GM21786 (cell line): ENCODE measurements at regions not wholly inside any gene's neighbourhood (a gene's known extent, or its start where the extent isn't known, plus 50 kb on each side); places are given as distances from the start of the nearest gene placed in this dataset.

Experiments
- ATAC-seq: cut with Tn5 transposase; IDR thresholded peaks from one replicate; pipeline ENCODE4 v1.9.1; 2021; ENCODE audit not compliant: unreplicated experiment

DNA sequence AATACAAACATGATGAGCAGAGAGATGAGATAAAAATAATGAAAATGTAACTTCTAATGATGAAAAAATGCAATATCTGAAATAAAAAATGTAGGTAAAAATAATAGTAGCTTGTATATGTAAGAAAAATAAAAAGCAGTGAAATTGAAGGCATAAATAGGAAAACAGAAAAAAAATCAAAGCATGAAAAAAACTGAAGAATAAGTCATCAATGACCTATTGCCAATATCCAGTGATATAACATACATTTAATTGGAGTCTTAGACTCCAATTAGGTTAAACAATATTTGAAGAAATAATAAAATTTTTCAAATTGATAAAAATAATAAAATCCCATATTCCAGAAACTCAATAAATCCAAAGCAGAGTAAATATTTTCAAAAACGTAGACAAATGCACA lies 114.0 kb upstream of the HDGFL1 start:
- no peak for ATAC-seq

DNA sequence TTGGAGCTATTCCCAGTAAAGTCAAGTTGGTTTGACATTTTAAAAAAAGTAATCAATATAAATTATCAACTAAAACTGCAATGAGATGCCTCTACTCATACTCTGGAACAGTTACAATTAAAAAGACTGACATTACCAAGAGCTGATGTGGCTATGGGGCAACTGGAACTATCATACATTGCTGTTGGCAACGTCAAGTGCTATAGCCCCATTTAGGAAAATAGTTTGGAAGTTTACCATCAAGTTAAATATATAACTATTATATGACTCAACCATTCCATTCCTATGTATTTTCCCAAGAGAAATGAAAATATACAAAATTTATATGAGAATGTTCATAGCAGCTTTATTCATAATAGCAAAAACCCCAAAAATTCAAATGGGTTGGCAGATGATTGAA lies 111.4 kb upstream of the HDGFL1 start:
- no peak for ATAC-seq

DNA sequence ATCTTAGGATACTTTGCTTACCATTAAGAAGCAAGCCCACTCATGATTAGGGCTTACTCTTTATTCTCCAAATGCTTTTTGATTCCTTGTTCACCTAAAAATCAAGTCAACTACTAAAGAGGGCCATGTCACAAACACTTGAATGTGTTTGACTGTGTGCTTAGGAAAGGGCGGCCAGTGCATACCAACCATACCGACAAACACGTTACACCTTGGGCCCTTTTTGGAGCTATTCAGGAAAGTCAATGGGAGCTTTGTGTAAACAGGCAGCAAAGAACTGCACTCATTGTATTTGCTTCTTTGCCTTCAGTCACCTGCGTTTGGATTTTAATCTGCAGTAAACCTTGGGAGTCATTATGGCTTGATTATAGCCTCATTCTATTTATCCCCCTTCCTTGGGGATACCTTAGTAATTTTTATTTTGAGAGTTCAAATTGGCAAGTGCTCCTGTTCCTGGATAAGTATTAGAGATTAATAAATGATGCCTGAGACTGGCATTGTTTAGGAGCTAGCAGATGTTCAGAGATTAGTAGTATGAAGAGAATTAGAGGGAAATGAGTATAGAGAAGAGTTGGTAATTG lies 102.6 kb upstream of the HDGFL1 start:
- ATAC-seq = no peak

DNA sequence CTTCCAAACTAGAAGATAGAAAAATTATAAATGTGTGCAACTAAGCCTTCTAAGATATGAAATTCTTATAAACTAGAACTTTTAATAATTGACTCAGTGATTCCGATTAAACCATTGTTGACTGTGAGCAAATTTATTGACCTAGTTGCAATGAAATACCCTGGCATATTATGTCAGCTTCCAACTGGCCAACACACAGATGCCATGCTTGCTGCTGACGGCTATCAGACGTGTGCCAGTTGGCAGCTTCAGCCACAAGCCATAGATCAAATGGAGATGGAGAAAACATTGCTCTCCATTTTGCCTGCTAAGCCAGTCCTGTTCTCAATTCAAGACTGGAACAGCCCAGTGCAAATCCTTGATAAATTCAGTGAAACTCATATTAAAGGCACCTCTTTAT lies 101.7 kb upstream of the HDGFL1 start:
- no peak for ATAC-seq

DNA sequence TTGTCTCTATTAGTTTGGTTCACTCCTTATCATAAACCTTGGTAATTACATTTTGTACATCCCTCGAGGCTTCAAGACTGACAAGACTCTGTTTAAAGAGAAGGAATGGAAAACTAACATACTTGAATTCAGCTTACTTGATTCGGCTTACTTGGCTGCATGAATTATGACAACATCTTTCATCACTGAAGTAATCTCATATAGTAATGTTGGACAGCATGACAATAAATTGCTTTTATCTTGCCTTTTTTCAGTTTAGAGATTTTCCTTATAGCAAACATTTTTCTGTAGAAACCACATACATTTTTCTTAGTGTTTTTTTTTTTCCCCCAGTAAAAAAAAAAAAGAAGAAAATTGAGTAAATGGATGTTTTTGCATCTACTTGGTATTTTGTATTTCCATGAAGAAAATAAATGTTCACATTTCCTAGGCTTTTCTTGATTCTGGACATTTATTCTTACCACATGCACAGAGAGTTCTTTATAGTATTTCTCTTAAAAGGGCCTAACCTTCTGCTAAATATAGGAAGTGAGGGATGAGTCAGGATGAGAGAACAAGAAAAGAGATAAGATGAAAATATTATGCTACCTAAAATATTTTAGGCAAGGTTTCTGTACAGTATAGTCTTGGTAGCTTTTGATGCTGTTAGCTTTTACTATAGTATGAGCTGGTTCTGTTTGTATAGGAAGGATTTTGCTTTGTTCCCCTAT lies 101.0 kb upstream of the HDGFL1 start:
- no peak for ATAC-seq

DNA sequence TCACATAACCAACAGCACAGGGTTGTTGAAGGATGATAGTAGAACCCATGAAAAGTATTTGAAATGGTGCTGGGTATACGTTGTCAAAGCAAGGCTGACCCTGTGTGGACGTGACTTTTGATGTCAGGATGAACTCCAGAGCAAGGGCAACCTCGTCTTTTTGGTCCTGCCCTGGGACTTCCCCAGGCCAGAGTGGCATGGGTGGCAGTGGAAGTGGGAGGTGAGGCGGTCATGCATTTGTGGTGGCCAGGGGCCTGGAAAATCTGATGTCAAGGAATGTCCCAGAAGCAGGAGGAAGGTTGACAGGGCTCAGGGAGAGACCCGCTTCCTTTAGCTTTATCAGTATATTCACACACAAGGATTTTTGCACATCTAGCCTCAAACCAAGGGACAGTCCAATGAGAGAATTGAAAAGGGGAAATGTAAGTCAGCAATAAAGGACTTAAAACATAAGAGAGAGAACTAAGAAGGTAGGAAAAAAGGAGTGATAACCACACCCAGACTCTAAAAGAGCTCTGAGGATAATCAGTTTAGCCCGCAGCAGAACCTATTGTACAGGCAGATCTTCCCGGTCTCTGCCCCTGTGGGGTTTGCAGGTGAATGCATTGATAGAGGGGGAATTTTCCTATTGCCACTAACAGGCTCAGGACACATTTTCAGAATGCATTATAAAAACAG lies 98.8 kb upstream of the HDGFL1 start:
- no peak for ATAC-seq

DNA sequence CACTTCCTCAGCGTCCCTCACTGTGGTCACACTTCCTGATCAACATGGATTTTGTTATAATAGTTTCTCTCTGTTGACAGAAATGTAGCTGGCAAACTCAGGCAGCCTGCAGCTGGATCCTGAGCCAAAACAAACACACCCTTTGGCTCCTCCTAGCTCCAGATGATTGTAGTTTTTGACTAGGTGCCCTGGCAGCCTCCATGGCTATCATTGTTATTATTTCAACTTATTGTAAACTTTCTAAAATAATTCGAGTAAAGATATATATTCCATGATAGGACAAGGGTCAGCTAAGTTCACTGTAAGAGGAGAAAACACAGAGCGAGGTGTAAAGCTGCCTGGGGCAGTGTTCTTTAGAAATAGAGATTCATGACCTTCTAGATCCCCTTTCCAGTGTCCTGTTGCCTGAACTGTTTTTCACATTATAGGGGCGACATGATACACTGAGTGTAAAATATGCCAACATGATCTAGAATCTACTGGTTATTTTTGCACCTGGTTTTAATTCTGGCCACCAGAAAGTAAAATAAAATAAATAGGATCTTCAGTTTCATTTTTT lies 98.2 kb upstream of the HDGFL1 start:
- ATAC-seq = no peak

DNA sequence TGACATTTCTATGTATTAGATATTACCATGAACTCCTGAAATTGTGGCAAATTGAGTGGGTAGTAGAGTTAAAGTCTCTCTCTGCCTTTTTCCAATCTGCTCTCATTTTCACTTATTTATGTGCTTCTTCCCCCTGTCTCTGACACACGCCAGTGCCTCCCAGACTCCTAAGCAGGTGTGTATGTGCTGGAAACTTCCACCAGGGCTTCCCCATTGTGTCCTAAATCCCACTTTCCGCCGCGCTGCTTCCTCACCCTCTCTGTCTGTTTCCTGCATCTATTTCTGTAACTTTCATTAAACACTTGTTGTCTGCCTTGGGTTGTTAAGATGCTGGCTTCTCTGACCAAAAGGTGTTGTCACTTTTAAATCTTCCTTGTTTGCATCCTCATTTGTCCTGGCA lies 97.6 kb upstream of the HDGFL1 start:
- no peak for ATAC-seq

DNA sequence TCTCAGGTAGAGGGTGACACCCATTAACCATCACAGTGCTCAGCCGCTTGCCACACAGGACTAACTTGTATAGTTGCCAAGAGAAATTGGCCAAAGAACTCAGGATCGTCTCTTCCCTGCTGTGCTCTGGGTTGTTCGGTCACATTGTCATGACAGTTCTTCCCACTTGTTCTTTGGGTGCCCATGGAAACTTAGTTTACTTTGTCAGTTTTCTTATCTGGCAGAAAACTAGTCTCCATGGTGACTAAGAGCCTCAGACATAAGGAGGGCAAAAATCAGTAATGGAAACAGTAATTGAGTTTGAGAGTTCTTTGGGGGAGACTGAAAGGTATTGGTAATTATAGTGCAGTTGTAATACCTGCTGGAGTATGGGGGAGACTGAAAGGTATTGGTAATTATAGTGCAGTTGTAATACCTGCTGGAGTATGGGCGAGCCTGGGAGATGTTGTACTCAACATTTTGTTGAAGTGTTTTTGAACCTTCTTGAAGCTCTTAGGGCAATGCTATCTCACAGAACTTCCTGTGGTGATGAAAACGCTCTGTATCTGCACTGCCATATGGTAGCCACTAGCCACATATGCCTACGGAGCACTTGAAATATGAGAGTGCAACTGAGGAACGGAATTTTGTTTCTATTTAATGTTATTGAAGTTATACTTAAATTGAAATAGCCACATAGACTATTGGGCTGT lies 95.2 kb upstream of the HDGFL1 start:
- no peak for ATAC-seq

DNA sequence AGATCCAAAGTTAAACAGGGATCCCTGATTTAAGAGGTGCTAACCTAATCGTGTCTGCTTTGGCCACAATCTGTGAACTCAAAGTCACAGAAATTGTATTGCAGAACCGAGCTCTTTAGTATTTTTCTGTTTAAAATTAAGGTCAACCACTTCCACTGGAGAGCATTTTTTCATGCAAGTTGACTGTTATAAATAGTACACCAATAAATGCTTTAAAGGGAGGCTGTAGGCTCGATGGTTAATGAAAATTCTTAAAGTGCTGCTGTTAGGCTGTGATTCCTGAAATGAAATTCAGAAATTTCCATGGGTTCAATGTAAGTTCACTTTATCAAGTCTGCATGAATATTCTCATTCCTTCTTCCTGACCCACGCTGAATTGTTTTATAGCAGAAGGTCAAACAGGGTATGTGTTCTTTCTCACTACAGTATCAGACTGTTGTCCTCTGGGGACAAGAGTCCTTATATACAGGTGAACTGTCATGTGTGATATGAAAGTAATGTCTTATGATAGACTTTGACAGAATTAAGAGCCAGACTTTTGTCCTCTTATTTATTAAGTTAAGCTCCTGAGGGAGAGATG lies 92.5 kb upstream of the HDGFL1 start:
- no peak for ATAC-seq

DNA sequence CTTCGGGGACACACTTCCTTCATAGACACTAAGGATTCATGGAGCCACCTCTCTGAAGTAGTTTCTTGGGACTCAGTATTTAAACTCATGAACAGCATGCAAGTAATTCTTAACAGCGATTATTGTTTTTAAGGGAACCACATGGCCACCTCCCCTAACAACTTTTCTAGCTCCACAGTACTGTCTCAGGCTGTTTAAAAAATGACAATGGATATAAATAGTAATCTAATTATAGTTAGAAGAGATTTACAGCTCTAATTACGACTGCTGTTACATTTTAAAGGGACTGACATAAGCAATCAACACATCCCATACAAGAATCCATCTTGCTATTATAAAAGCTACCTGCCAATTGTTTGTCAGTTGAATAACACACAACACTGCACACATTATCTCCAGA lies 72.1 kb upstream of the HDGFL1 start:
- no peak for ATAC-seq

DNA sequence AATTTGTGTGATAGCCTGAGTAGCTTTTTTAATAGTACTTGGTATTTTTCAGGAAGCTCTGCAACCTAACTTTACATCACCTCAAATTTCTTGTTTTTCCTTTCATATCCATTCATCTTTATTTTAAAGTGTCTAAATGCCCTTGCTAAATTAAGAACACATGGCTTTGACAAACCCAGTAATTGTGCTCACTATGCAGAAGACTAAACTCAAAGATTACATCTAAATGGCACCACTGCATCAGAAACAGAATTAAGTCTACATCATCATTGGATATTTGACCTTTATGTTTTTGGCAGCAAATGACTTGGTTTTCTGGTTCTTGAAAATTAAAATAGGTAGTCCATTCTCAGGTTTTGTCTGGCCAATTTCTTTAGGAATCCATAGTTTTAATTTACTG lies 69.6 kb upstream of the HDGFL1 start:
- no peak for ATAC-seq

DNA sequence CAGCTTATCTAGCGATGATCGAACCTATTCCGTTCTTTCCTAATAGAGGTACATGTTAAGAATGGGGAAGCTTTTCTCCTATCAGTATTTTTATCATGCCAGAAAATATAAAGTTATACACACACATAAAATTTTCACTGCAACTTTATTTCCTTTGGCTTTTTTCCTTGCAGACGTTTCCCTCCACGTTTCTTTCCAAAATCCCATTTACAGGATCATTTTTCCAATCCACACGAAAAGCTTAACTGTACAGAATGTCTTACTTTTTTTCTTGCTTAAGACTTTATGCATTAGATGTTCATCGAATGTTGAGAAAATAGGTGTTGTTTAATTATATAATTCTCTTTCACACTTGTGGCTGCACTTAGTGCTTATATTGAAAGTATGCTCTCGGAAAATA lies 62.9 kb upstream of the HDGFL1 start:
- ATAC-seq = no peak

DNA sequence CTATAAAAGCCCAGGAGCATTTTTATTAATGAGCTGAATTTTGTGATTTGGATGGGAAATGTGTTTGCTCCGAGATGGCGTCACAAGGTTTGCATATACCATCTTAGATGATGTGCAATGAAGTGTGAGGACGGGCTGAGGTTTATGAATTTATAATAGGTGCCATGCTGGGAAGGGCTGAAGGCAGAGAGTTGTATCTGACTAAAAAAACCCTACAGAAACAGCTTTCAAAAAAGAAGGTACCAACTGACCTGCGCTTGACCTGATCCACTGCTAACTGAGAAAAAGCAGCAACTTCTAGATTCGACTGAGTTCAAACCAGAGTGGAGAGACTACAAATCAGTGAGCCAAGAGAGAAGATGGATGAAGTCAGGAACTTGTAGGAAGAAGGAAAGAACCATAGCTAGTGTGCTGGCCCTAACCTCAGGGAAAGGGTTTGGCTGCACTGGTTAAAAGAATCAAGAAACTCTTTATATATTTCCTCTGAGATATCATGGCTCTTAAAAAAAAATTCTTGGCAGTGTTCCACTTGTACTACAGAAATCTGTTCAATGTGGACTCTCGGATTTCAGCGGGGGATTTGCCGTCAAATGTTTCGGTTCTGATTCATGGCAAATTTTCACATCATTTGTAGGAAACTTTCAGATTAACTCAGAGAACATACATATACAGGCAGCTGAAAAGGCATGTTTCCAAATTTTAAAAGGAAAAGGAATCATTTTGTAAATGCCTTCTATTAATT lies 56.5 kb upstream of the HDGFL1 start:
- ATAC-seq = no peak

DNA sequence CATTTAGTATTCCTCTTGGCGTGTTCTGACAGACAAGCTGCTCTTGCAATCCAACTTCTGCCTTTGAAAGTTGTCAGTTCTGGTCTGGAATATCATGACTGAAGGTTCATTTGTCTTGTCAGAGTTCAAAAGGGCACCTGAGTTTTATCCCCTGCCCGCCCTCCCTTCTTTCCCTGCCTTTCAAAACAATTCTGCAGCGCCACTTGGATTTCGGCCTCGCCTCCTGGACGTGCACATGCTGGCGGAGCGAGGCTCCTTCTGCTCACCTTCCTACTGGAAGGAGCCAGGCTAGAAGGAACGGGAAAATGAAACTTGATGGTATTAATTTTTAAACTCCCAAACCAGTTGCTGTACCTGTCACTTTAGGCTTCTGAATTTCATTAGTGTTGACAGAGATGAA lies 55.7 kb upstream of the HDGFL1 start:
- ATAC-seq = no peak

DNA sequence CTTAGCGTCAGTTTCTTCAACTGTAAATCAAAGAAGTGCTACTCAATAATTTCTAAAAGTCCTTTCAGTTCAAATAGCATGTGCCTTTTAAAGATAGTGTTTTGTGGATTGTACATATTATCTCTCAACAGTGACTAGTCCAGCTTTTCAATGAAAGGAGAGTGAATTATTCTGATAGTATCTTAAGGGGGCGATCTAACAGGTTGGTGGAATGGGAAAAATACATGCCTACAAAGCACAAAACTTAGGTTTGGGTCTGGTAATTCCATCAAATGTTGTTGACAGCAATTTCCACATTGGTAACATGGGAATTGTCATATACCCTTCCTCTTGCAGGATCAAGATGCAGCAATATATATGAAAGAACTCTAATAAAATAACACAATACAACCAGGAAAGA lies 50.1 kb upstream of the HDGFL1 start:
- no peak for ATAC-seq
